ENCODE measurements at regions not wholly inside any gene's neighbourhood (a gene's known extent, or its start where the extent isn't known, plus 50 kb on each side); places are given as distances from the start of the nearest gene placed in this dataset.

DNA sequence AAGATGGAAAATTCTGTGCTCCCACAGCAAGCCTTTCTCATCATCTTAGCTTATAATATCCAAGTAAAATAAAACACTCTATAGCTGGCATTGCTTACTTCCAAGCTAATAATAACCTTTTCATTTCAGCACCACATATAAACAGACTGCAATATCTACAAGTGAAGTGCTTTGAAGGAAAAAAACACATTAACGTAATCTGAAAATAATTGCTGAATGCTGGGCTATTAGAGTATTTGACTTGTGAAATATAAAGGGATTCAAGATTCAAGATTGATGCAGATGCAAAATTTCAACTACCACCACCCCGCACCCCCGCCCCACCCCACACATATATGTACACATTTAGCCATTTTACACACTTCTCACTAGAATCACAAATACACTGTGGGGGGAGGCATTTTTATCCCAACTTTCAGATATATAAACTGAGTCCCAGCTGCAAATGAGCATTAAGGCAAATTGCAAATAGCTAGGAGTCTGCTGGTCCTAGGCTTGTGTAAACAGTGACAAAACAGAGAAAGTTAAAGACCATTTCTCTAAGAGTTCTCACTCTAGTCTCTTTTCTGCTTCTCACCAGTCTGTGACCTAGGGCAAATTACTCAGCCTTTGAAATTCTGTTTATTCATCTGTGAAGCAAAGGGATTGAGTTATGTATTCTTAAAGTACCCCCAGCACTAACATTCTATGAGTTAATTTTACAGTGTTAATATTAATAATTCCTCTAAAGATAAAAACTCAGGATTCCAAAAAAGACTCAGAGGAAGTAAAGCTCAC lies 489.4 kb downstream of the PRELID2 start:
- no peak for DNase-seq

DNA sequence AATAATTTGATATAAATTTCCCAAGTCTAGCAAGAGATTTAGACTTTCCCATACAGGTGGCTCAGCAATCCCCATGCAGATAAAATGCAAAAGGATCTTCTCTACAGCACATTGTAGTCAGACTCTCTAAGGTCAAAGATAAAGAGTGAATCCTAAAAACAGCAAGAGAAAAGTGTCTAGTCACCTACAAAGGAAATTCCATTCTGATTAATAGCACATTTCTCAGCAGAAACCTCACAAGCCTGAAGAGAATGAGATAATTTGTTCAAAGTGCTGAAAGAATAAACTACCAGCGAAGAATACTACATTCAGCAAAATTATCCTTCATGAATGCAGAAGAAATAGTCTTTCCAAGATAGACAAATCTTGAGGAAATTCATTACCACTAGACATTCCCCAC lies 493.3 kb downstream of the PRELID2 start:
- DNase-seq: no peak

DNA sequence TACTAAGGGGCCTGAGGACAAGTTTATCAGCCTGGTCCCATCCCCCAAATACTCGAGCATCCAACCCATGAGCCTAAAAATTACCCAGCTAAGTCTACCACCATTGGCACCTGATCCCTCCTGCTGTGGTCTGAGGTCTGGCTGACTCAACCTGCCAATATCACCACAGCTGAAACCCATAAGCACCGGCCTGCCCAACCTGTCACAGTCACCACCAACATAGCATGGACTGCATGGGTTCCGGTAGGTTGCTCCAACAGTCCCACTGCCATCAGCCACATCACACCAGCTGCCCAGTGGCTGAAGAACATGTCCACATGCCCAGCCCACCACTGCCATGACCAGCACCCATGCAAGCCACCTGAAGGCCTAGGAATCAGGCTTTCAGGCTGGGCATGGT lies 495.0 kb downstream of the PRELID2 start:
- DNase-seq: no peak

DNA sequence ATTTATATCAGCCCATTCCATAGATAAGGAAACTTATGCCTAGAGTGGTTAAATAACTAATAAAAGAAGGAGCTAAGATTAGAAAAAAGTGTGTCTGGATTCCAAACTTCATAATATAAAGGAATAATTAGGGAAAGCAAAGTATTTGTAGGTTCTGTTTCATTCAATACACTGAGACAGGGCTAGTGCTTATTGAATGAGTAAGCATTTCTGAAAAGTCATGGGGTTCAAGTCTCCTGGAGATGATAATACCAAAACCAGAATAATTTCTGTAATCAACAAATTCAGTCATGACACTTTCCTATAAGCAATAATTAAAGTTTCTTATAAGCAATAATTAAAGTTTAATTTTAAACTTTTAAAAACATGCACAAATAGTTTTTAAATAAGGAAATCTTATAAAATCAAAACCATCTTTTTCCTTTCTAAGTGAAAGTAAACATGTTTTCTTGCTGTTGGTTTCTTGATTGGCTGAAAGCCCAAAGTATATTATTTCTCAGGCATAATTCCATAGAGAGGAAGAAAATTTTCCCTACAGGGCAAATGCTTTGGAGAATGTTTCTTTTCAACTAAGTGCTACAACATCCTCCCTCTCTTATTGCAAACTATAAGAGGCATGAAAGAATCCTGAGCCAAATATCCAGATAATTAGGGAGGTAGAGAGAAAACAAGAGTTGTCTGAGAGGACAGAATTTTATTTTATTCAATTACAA lies 510.2 kb downstream of the PRELID2 start:
- DNase-seq: no peak

DNA sequence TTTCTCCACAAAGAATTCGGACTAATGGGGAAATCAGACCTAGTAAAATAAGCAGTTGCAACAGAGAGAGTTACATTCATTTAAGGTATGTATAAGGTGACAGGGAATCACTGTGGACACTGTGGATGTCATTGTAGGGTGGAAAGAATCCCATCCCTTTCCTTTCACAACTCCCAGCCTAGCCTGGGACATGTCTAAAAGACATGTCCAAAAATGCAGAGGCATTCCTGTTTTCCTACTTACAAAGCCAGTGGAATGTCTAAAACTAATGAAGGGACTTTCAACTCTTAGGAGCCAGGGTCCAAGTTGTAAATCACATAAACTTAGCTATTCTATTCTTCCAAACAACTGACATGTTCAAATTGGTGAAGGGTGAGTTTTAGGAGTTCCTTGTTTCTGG lies 511.0 kb downstream of the PRELID2 start:
- no peak for DNase-seq

DNA sequence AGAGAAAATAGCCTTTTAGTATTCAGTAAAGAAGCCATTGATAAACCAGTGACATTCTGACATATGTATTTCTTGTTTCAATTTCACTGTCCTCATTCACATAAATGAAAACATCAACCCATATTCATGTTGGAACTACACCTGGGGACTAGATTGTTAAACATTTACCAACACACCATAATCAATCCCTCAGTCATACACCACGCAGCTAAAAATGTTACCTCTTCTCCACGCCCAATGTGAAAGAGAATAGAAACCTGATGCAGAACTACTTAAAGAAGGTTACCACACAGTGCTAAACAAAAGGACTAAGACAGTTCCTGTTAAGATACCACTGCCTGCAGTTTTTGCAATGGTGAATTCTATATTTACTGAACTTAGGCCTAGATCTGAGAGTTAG lies 518.9 kb downstream of the PRELID2 start:
- no peak for DNase-seq

DNA sequence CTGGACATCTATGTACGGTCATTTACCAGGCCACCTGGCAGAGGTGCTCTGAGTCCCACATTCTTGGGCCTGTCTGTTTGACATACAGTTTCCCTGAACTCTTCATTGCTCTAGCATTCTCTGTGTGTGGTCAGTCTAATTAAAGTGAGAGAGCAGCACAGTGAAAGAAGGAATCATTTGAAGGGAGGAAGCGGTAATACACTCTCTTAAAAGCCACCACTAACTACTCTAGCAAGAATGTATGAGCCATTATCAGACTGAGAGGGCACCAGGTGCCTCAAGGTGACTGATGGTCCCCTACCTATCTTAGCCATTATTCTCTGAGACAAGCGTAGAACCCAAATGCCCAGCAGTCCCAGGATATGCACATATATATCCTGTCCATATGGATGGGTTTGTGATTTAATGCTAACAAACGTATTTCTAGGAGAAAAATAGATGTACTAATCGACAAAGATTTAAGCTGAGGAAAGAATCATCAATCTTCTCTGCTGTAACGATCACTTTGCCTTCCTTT lies 527.2 kb downstream of the PRELID2 start:
- DNase-seq: no peak

DNA sequence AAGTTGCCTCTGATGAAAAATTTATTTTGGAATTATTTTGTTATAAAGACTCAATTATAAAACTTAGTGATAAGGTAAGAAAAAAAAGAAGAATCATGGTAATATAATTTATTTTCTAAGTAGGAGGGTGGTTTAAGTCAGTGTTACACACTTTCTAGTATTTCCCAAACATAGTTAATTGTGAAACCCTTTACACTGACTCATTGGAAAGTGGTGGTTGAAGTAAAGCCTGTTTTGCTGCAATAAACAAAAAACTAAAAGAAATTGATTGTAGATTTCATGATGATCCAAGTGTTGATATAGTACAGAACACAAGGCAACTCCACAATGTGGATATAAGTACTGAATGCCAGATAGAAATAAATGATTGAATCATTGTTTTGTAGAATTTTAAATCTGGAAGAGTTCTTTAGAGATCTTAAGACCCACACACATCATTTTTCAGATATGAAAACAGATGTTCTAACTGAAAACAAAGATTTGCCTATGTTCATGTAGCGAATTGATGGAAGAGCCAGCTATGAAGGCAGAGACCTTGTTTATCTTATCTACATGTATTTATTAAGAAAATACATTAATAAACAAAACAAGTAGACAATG lies 539.8 kb downstream of the PRELID2 start:
- no peak for DNase-seq

DNA sequence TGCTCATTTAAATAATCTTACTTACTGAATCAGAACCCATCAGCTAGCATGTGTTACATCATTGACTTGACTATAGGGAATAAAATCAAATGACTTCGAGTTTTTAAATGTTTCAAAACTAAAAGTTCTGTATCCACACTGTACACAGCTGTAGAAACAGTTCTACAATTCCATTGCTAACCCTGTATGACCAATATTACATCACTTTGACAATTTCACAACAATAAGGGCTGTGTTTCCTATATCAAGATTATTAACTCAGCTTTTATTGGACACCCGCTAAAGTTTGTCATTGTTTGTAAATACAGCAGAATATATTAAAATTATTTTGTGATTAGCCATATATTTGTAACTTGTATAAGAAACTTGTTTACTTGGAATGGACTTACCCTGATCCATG lies 540.8 kb downstream of the PRELID2 start:
- no peak for DNase-seq

DNA sequence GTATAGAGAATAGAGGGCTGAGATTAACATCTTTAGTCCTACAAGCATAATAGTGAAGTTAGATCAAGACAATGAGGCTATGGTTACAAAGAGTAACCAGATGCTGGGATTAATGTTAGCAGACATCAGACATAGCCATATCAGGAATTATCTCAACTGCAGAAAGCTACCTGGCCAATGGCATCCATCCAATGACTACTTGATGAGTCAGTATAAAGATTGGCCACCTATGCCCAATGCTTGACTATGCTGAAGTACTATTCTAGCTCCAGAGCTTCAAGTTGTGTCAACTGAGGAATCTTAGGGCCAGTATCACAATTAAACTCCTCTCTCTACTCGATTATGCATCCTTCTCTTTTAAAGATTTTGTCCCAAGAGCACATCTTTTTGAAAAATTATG lies 541.4 kb downstream of the PRELID2 start:
- no peak for DNase-seq

DNA sequence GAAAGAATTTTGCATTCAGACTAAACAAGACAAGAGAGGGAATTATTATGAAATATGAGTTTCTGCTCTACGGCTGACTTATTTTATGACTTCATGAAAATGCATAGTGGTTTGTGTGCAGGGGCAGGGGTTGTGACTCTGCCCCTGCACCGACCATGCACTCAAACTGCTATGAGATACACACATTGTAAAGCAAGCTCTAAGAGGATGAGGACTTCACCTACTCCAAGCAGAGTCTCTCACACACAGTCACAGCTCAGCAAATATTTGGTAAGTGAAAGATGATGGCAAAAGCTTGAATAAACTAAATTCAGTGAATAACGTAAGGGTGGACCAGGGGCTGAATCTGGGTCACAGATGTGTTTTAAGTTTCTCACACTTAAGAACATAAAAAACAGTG lies 542.9 kb downstream of the PRELID2 start:
- DNase-seq: no peak

DNA sequence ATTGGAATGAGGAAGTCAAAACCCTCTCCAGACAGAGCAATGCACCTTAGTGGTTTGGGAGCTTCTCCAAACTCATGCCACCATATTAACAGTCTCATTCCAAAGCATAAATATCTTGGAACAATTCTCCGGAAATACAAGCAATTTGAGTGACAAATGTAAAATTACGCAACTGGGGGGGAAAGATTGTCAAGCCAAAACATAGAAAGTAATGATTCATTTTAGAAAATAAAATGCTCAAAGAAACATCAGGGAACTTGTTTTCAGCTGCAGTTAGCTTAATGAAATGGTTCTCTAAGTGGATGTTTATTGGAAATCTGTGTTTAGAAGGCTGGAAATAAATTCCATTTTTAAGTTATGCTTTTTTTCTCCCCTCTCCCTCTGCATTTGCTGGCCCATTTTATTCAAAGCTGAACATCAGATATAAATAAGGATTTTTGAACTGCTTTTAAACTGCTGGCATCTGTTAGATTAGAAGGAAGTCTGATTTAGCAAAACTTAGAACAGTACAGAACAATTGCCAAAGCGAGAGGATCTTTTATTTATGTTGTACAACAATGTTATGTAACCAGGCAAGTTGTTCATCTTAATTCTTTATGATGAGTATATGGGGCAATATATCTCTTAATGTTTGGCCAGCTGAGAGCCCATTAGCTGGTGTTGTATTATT lies 551.9 kb downstream of the PRELID2 start:
- no peak for DNase-seq

DNA sequence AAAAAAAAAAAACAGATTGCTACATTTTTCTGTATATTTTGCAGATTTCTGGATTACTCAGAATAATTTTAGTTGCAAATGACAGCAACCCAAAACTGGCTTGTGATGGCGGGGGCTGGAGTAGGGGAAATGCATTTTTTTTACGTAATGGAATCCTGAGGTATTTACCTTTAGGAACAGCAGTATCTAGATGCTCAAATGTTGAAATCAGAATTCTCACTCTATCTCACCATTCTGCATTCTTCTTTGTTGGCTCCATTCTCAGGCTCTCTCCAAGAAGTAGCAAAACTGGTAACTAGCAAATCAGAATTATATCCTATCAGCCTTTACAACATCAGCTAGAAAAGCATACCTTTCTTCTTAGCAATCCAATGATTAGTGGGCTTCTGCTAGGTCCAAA lies 554.3 kb downstream of the PRELID2 start:
- no peak for DNase-seq

DNA sequence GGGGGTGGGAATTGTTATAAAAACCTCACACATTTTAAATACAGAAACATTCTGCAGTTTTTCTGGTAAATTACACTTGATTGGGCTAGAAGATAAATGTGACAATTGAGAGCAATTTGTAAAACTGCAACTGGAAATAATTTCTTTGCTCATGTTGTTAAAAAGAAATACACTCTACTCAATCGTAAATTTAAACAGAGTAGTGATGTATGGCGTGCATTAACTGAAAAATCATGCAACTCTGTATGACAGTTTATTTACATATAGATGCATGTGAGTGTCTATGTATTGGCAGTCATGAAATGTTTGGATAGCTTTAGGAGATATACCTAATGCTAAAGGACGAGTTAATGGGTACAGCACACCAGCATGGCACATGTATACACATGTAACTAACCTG lies 554.9 kb downstream of the PRELID2 start:
- no peak for DNase-seq

DNA sequence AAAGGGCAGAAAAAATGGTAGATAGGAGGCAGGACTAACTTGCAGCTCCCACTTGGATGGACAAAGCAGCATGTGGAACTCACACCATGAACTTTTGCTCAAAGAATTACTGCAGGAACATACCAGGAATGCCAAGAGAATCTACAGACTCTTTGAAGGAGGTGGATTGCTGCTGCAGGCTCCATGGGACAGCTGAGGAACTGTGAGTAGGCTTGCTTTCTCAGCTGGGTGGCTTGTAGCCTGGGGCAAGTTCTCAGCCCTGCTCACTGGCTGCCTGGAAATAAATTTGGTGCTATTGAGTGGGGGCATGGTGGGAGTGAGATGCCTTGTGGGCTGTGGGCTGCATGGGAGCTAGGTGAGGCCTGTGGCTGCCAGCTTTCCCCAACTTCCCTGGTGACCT lies 574.5 kb downstream of the PRELID2 start:
- no peak for DNase-seq

DNA sequence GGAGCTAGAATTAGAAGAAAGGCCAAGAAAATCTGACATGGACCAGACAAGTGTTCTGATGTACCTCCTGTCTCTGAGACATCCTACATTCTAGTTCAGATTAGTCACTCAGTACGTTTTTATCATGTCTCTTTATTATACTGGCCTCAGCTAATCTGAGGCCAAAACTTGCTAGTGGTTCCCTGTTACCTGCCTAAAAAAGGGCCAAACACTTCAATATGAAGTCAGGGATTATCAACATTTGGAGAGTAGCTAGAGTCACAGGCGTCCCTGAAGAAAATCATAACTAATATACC lies 587.4 kb downstream of the PRELID2 start:
- DNase-seq: no peak

DNA sequence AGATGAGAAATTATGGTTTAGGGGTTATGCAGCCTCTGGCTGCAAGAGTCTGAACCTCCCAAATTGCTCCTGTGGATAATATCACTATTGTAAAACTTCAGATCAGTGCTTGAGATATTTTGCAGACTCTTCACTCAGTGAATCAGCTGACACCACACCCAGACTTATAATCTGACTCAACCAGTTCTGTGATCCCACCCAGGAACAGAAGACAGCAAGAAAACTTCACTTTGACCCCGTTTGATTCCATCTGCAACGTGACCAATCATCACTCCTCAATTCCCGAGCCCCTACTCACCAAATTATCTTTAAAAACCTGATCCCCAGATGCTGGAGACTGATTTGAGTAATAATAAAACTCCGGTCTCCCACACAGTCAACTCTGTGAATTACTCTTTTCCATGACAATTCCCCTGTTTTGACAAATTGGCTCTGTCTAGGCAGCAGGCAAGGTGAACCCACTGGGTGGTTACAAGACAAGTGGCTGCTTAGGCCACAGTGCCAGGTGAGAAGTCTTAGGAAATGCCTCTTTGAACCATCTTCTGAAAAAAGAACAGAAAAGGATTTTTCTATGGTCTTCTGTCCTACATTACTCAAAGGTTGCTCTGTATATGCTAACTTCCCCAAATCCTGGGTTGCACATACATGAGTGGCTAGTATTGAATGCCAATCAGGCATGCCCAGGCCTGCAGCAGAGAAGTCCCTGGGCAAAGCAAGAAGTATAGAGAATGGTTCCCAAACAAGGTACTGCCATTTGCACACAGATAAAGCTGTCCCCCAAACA lies 588.0 kb downstream of the PRELID2 start:
- no peak for DNase-seq

DNA sequence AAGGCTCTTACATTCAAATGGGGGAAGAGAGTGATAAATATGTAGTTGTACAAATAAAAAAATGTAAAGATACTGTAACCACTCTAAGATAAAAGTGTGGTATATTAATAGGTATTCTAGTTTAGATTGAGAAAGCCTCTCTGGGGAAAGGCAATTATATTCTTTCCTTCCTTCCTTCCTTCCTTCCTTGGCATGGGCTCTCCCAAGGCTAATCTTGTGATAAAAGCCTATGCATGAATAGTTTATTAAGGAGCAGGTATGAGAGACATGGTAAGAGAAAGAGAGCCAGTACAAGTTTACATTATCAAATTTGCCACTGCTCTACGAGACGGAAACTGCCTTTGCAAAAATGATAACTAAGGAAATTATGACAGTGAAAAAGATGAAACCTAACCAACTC lies 588.8 kb downstream of the PRELID2 start:
- DNase-seq: no peak

DNA sequence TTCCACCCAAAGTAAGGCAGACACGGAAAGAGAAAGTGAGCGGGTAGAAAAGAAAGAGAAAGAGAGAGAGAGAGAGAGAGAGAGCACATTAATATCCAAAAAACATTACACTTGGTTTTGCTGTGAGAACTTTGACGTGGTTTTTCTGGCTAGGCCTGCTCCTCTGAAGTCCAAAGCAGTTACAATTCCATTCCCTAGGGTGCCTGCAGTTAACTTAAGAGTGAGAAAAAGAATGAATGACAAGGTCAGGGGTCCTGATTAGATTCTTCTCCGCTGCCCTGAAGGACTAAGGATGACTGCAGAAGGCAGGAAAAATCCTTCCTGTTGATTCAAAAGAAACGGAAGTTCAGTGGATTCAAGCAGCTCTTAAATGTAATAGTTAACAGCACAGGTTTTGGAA lies 589.8 kb downstream of the PRELID2 start:
- no peak for DNase-seq

DNA sequence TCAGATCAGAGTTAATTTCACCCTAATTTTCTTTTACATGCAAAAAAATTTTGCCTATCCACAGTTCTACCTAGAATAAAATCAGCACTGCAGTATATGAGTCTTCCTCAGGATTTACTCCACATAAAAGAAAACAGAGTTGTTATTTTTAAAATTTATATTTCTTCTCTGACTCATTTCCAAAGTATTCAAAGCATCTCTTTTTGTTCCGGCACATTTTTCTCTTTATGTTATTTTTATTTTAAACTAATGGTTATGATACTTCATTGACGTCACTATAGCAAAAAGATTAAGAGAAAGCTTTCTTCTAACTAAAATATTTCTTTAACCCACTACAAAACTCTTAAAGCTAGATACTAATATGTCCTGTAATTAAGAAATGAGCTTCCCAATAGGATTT lies 590.4 kb downstream of the PRELID2 start:
- DNase-seq: no peak

DNA sequence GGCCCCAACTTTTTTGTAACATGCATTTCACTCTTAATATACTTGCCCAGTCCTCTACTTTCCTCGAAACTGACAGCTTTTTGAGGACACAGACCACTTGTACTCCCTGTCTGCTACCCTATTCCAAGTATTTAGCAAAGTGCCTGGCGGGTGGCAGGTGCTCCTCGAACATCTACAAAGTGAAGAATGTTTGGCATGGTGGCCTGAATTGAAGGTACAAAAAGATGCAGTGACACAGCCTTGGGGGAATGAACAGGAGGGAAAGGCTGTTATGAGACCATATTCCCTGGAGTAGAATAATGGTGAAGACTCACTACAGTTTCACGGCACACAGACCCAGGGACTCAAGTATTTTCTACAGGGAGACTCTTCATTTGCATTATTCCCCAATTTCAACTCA lies 590.9 kb downstream of the PRELID2 start:
- no peak for DNase-seq

DNA sequence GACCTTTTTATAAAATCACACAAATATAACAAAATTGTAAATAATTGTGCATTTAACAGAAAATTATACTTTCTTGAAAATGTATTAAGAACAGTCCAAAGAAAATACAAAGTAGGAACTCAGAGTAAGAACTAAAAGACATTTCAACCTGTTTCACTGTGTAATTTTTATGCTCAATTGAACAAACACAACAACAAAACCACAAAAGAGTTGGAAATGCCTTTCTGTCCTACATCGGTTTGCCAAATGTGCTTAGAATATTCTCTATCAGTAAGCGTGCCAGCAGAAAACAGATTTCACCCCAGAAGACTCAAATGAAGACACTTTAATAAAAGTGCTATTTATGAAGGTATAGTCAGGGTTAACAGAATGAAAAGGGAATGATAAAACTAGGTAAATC lies 592.1 kb downstream of the PRELID2 start:
- DNase-seq: no peak

DNA sequence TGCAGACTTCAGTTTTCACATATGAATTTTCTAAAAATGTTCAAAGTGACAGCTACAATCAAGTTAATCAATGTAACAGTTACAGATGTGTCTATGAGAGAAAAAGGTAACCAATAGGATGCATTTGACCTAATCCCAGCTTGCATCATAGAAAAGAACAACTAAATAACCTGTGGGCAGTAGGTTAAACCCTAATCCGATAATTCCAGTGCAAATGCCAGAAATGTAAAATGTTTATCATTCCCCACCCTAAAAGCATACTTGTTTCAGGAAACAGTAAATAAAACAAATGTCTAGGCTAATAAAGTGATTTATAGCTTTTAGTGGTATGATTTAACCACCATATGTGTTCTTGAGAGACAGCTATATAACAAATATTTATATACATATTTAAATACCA lies 592.6 kb downstream of the PRELID2 start:
- no peak for DNase-seq

All from NCI-H187 treated with DMSO at 0.1 percent for 48 hours (cell line).